GM12873 (cell line): ENCODE measurements at regions not wholly inside any gene's neighbourhood (a gene's known extent, or its start where the extent isn't known, plus 50 kb on each side); places are given as distances from the start of the nearest gene placed in this dataset.

Experiments used
- TF ChIP-seq, protein P1 (sequence below): IDR thresholded peaks from 2 replicates; pipeline ENCODE4 v1.5.1; 2012; ENCODE audit warnings: low read depth, mild to moderate bottlenecking, moderate library complexity, low read length, control low read depth; ENCODE audit not compliant: insufficient read depth; ENCODE audit errors: missing control alignments

DNA sequence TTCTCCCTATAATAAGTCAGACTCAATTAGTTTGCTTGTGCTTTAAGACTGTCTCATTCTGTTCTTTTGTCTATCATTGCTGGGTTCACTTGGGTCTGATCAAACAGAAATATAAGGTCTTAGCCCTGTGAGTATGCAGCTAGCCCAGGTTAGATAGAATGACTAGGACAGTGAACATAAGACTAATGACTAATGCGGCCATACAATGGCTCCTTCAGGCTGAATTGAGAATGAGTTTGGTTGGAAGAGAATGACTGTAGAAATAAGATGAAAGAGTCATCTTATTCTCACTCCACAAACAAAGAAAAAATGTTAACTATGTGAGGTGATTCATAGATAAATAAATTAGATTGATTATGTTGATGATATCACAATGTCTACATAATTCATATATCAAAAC is 50.1 kb upstream of the OBI1 start:
- TF ChIP-seq, protein P1, sequence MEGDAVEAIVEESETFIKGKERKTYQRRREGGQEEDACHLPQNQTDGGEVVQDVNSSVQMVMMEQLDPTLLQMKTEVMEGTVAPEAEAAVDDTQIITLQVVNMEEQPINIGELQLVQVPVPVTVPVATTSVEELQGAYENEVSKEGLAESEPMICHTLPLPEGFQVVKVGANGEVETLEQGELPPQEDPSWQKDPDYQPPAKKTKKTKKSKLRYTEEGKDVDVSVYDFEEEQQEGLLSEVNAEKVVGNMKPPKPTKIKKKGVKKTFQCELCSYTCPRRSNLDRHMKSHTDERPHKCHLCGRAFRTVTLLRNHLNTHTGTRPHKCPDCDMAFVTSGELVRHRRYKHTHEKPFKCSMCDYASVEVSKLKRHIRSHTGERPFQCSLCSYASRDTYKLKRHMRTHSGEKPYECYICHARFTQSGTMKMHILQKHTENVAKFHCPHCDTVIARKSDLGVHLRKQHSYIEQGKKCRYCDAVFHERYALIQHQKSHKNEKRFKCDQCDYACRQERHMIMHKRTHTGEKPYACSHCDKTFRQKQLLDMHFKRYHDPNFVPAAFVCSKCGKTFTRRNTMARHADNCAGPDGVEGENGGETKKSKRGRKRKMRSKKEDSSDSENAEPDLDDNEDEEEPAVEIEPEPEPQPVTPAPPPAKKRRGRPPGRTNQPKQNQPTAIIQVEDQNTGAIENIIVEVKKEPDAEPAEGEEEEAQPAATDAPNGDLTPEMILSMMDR, result no peak
